SJSA1 (cell line): ENCODE measurements at regions not wholly inside any gene's neighbourhood (a gene's known extent, or its start where the extent isn't known, plus 50 kb on each side); places are given as distances from the start of the nearest gene placed in this dataset.
"Not testable (repeated sequence)": the region's sequence is repeated elsewhere in the genome, so short reads cannot be mapped to it uniquely, and the experiment has no call there.

Experiments used
- DNase-seq, 2 experiments: peaks; one replicate each; pipeline ENCODE4 v3.0.0-alpha.2; 2015 to 2020; ENCODE audit warnings: low spot score in 2 of 2, low read depth in 1 of 2
- H3K27ac ChIP-seq: fragments of 250-450 bp; sonication (Bioruptor Pico); 2 replicates; pipeline ENCODE4 v1.5.1; 2020; ENCODE audit warnings: mild to moderate bottlenecking, moderate library complexity
- H3K27me3 ChIP-seq: fragments of 250-450 bp; sonication (Bioruptor Pico); replicated peaks from 2 replicates; pipeline ENCODE4 v1.5.1; 2020; ENCODE audit warnings: mild to moderate bottlenecking, moderate library complexity
- H3K36me3 ChIP-seq: fragments of 250-450 bp; sonication (Bioruptor Pico); 2 replicates; pipeline ENCODE4 v1.5.1; 2020; ENCODE audit warnings: mild to moderate bottlenecking
- H3K4me1 ChIP-seq: fragments of 250-450 bp; sonication (Bioruptor Pico); replicated peaks from 2 replicates; pipeline ENCODE4 v1.6.1; 2021; ENCODE audit warnings: mild to moderate bottlenecking
- H3K4me3 ChIP-seq: fragments of 250-450 bp; sonication (Bioruptor Pico); 2 replicates; pipeline ENCODE4 v1.5.1; 2020; ENCODE audit warnings: mild to moderate bottlenecking
- H3K9me3 ChIP-seq: fragments of 250-450 bp; sonication (Bioruptor Pico); replicated peaks from 2 replicates; pipeline ENCODE4 v1.5.1; 2020; ENCODE audit warnings: mild to moderate bottlenecking

- Histone ChIP-seq H3K27me3 (no peaks in the 10 kb centered on the region), H3K27ac (no peak overlapping the region), H3K4me3 (no peak overlapping the region), H3K36me3 (no peaks in the 10 kb centered on the region), H3K9me3 (no peaks in the 10 kb centered on the region), H3K4me1 (peaks cover 15% of the 10 kb centered on the region)
- DNase-seq, result no peak
These were observed 131.9 kb downstream of the BACH1 start for GRCh38 chr21:29430576-29430975.

DNA sequence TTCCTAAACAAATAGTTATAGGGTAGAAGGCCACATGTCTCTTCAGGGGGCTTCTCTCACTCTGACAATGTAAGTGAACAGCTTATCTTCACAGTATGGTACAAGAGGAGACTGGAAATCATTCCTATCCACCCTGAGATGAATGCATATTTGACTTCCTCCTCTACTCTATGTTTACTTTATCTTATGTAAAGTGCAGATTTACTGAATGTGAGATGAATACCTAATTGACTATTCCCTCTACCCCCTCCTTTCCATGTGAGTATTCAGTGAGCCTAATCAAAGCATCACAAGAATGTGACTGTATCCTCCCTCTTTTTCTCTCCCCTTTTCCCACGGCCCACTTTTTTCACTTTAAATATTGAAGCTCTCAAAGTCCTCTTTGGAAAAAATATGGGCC, 132.5 kb downstream of the BACH1 start:
- no peaks in the 10 kb centered on the region for H3K36me3 ChIP-seq
- no peak for DNase-seq
- peaks cover 15% of the 10 kb centered on the region for H3K4me1 ChIP-seq
- H3K27ac ChIP-seq, result no peak overlapping the region
- no peaks in the 10 kb centered on the region for H3K27me3 ChIP-seq
- H3K4me3 ChIP-seq, result no peak overlapping the region
- no peaks in the 10 kb centered on the region for H3K9me3 ChIP-seq

- DNase-seq, result no peak
- no peaks in the 10 kb centered on the region for H3K27me3 ChIP-seq
- H3K27ac ChIP-seq, result no peak overlapping the region
- H3K9me3 ChIP-seq, result no peaks in the 10 kb centered on the region
- H3K36me3 ChIP-seq, result no peaks in the 10 kb centered on the region
- H3K4me3 ChIP-seq, result no peak overlapping the region
- H3K4me1 ChIP-seq, result peaks cover 15% of the 10 kb centered on the region
These were observed 133.0 kb downstream of the BACH1 start for GRCh38 chr21:29431680-29432079.

DNA sequence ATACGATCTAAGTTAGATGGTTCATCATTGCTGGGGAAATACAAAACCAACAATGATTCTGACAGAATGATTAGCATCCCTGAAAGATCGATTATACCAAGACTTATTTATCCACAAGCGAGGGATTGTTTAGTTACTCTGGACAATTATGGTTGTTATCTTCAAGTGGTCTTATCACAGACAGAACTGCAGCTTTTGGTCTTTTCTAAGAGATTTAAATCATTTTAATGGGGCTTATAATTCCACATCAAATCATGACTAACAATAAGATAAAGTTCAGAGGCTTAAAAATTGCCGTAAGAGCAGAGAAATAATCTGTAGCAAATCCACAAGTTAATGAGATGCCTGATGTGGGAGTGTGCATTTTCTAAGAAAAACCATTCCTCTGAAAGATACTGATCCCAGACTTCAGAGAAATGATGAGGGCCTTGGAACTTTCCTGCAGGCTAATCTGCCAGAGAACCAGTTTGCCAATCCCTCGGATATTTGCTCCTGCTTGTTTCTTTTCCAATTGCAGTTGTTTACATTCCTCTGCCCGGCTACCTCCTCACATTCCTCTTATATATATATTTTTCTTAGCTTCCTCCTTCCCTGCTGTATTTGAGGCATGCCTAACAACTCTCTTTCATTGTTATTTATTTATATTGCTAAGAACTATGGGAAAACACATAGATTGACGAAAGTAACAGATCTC, 134.8 kb downstream of the BACH1 start:
- Histone ChIP-seq H3K36me3 (no peaks in the 10 kb centered on the region), H3K9me3 (no peaks in the 10 kb centered on the region), H3K27me3 (no peaks in the 10 kb centered on the region), H3K27ac (peak overlapping the region; percentile 72), H3K4me3 (peak overlapping the region; percentile 15), H3K4me1 (peaks cover 15% of the 10 kb centered on the region)
- DNase-seq, result peak in 1 of 2 experiments; percentile 67

GRCh38 chr21:29434081-29434480, 135.4 kb downstream of the BACH1 start:
- Histone ChIP-seq H3K9me3 (no peaks in the 10 kb centered on the region), H3K27ac (peak overlapping the region; percentile 72), H3K4me3 (peak overlapping the region; percentile 15), H3K4me1 (peaks cover 15% of the 10 kb centered on the region), H3K27me3 (no peaks in the 10 kb centered on the region), H3K36me3 (no peaks in the 10 kb centered on the region)
- DNase-seq, result no peak

- H3K4me3 ChIP-seq, H3K27ac ChIP-seq, DNase-seq, H3K27me3 ChIP-seq, H3K36me3 ChIP-seq, H3K9me3 ChIP-seq: not testable (repeated sequence)
- peaks cover 15% of the 10 kb centered on the region for H3K4me1 ChIP-seq
These were observed 136.3 kb downstream of the BACH1 start for GRCh38 chr21:29434982-29435381.

GRCh38 chr21:29436143-29436542, 137.4 kb downstream of the BACH1 start:
- H3K27me3 ChIP-seq, result no peaks in the 10 kb centered on the region
- no peaks in the 10 kb centered on the region for H3K9me3 ChIP-seq

GRCh38 chr21:29436650-29437049, 137.9 kb downstream of the BACH1 start:
- Histone ChIP-seq H3K27me3 (no peaks in the 10 kb centered on the region), H3K9me3 (no peaks in the 10 kb centered on the region), H3K27ac (no peak overlapping the region), H3K36me3 (no peaks in the 10 kb centered on the region), H3K4me3 (no peak overlapping the region), H3K4me1 (peaks cover 15% of the 10 kb centered on the region)
- no peak for DNase-seq

More at GRCh38 chr21:29436143-29436542, 137.4 kb downstream of the BACH1 start:
- no peaks in the 10 kb centered on the region for H3K36me3 ChIP-seq
- H3K4me1 ChIP-seq, result peaks cover 15% of the 10 kb centered on the region
- DNase-seq, result no peak
- no peak overlapping the region for H3K4me3 ChIP-seq
- no peak overlapping the region for H3K27ac ChIP-seq

- Histone ChIP-seq H3K36me3 (no peaks in the 10 kb centered on the region), H3K9me3 (no peaks in the 10 kb centered on the region), H3K27ac (no peak overlapping the region), H3K4me3 (no peak overlapping the region), H3K4me1 (no peaks in the 10 kb centered on the region), H3K27me3 (no peaks in the 10 kb centered on the region)
- no peak for DNase-seq
These were observed 142.9 kb downstream of the BACH1 start for GRCh38 chr21:29441651-29442050.

GRCh38 chr21:29443411-29444010, 144.8 kb downstream of the BACH1 start:
- Histone ChIP-seq H3K27me3 (no peaks in the 10 kb centered on the region), H3K36me3 (no peaks in the 10 kb centered on the region), H3K4me3 (no peak overlapping the region), H3K9me3 (no peaks in the 10 kb centered on the region), H3K4me1 (no peaks in the 10 kb centered on the region), H3K27ac (no peak overlapping the region)
- DNase-seq, result no peak

GRCh38 chr21:29448766-29449165, 150.0 kb downstream of the BACH1 start:
- no peak for DNase-seq
- Histone ChIP-seq H3K27ac (no peak overlapping the region), H3K4me3 (no peak overlapping the region), H3K9me3 (no peaks in the 10 kb centered on the region), H3K4me1 (no peaks in the 10 kb centered on the region), H3K36me3 (no peaks in the 10 kb centered on the region), H3K27me3 (no peaks in the 10 kb centered on the region)

- no peaks in the 10 kb centered on the region for H3K27me3 ChIP-seq
- no peak overlapping the region for H3K27ac ChIP-seq
- no peak for DNase-seq
- no peaks in the 10 kb centered on the region for H3K36me3 ChIP-seq
- no peaks in the 10 kb centered on the region for H3K9me3 ChIP-seq
- H3K4me1 ChIP-seq, result no peaks in the 10 kb centered on the region
- no peak overlapping the region for H3K4me3 ChIP-seq
These were observed 150.7 kb downstream of the BACH1 start for GRCh38 chr21:29449306-29449950.

- no peaks in the 10 kb centered on the region for H3K36me3 ChIP-seq
These were observed 151.3 kb downstream of the BACH1 start for GRCh38 chr21:29450058-29450457.

DNA sequence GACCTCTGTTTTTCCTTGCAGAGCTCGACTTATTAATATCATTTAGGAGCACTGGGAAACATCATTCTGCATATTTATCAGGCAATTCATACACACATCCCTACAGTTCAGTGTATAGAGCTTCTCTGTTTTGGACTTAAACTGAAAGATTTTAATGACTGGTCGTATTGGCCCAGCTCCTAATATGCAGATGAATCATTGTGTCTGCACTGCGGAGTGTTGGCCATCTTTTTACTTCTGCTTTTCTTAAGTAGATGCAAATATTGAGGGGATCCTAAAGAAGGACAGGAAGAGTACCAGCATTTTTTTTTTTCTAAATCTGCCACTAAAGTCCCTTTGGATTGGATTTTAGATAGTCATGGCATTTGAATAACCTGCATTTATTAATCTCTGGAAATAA, 154.8 kb downstream of the BACH1 start:
- H3K4me3 ChIP-seq, result no peak overlapping the region
- no peaks in the 10 kb centered on the region for H3K36me3 ChIP-seq
- H3K27ac ChIP-seq, result no peak overlapping the region
- no peaks in the 10 kb centered on the region for H3K27me3 ChIP-seq
- no peaks in the 10 kb centered on the region for H3K9me3 ChIP-seq
- no peaks in the 10 kb centered on the region for H3K4me1 ChIP-seq
- no peak for DNase-seq

More at GRCh38 chr21:29450058-29450457, 151.3 kb downstream of the BACH1 start:
- Histone ChIP-seq H3K27ac (no peak overlapping the region), H3K27me3 (no peaks in the 10 kb centered on the region), H3K4me1 (no peaks in the 10 kb centered on the region), H3K4me3 (no peak overlapping the region), H3K9me3 (no peaks in the 10 kb centered on the region)
- no peak for DNase-seq
